ENCODE measurements at regions not wholly inside any gene's neighbourhood (a gene's known extent, or its start where the extent isn't known, plus 50 kb on each side); places are given as distances from the start of the nearest gene placed in this dataset.

GRCh38 chr2:3001615-3002560, 375.7 kb downstream of the EIPR1 start:
- TF ChIP-seq CTCF (conservative IDR thresholded peaks at IDR 0.05): no peak
- TF ChIP-seq EZH2 (IDR thresholded peaks at IDR 0.05; ENCODE audit: low read depth): no peak
- no peaks in the 10 kb centered on the region for H3K9me3 ChIP-seq (ENCODE audit: insufficient read depth, low read depth)
- no peaks in the 10 kb centered on the region; the same call in 1 of the 2 replicates for H3K4me1 ChIP-seq (replicated peaks; ENCODE audit: insufficient read depth)
- H3K27me3 ChIP-seq (ENCODE audit: insufficient read depth, low read depth): peaks cover 73% of the 10 kb centered on the region
- BruUV-seq (replicated peaks): no TSS peak
- no peaks in the 10 kb centered on the region for H3K36me3 ChIP-seq (ENCODE audit: low read depth)
- ChIA-PET POLR2A (ENCODE audit: unreplicated experiment) (no interaction called here), CTCF (no interaction called here)
- no peak overlapping the region for H3K27ac ChIP-seq
- intact Hi-C loops (cut with micrococcal nuclease; ENCODE audit: unreplicated experiment): no loop called here
- no peaks in the 10 kb centered on the region for H4K20me1 ChIP-seq (ENCODE audit: insufficient read depth)
- no peak overlapping the region for H3K4me3 ChIP-seq
- H3K79me2 ChIP-seq (ENCODE audit: low read depth): no peaks in the 10 kb centered on the region
- no peak overlapping the region for H2AFZ ChIP-seq
- H3K9me2 ChIP-seq (ENCODE audit: insufficient read depth): no peaks in the 10 kb centered on the region
- no peaks in the 10 kb centered on the region for H3F3A ChIP-seq (ENCODE audit: insufficient read depth, low read depth)
- DNase-seq: no peak
- no peak overlapping the region for H3K4me2 ChIP-seq

GRCh38 chr2:3000968-3001367, 376.6 kb downstream of the EIPR1 start:
- H3F3A ChIP-seq (ENCODE audit: insufficient read depth, low read depth): no peaks in the 10 kb centered on the region
- H3K36me3 ChIP-seq (ENCODE audit: low read depth): no peaks in the 10 kb centered on the region
- BruUV-seq (replicated peaks): no TSS peak
- intact Hi-C loops (cut with micrococcal nuclease; ENCODE audit: unreplicated experiment): no loop called here
- no peaks in the 10 kb centered on the region; the same call in 1 of the 2 replicates for H3K4me1 ChIP-seq (replicated peaks; ENCODE audit: insufficient read depth)
- no peaks in the 10 kb centered on the region for H3K79me2 ChIP-seq (ENCODE audit: low read depth)
- DNase-seq: no peak
- H3K27me3 ChIP-seq (ENCODE audit: insufficient read depth, low read depth): peaks cover 64% of the 10 kb centered on the region
- H3K9me2 ChIP-seq (ENCODE audit: insufficient read depth): no peaks in the 10 kb centered on the region
- H2AFZ ChIP-seq: no peak overlapping the region
- ChIA-PET POLR2A (ENCODE audit: unreplicated experiment) (no interaction called here), CTCF (no interaction called here)
- H3K4me3 ChIP-seq: no peak overlapping the region
- no peaks in the 10 kb centered on the region for H3K9me3 ChIP-seq (ENCODE audit: insufficient read depth, low read depth)
- no peaks in the 10 kb centered on the region for H4K20me1 ChIP-seq (ENCODE audit: insufficient read depth)
- no peak for TF ChIP-seq CTCF (conservative IDR thresholded peaks at IDR 0.05)
- no peak for TF ChIP-seq EZH2 (IDR thresholded peaks at IDR 0.05; ENCODE audit: low read depth)
- no peak overlapping the region for H3K27ac ChIP-seq
- H3K4me2 ChIP-seq: no peak overlapping the region

- TF ChIP-seq EZH2 (IDR thresholded peaks at IDR 0.05; ENCODE audit: low read depth) (no peak), CTCF (conservative IDR thresholded peaks at IDR 0.05) (no peak)
- Histone ChIP-seq H3K4me1 (replicated peaks; ENCODE audit: insufficient read depth) (no peaks in the 10 kb centered on the region; the same call in 1 of the 2 replicates), H3F3A (ENCODE audit: insufficient read depth, low read depth) (no peaks in the 10 kb centered on the region), H4K20me1 (ENCODE audit: insufficient read depth) (no peaks in the 10 kb centered on the region), H3K4me2 (no peak overlapping the region), H3K9me3 (ENCODE audit: insufficient read depth, low read depth) (no peaks in the 10 kb centered on the region), H3K9me2 (ENCODE audit: insufficient read depth) (no peaks in the 10 kb centered on the region), H3K36me3 (ENCODE audit: low read depth) (no peaks in the 10 kb centered on the region), H3K27me3 (ENCODE audit: insufficient read depth, low read depth) (peaks cover 61% of the 10 kb centered on the region), H3K4me3 (no peak overlapping the region), H2AFZ (no peak overlapping the region), H3K27ac (no peak overlapping the region), H3K79me2 (ENCODE audit: low read depth) (no peaks in the 10 kb centered on the region)
- CTCF ChIA-PET: no interaction called here
- no peak for DNase-seq
- intact Hi-C loops (cut with micrococcal nuclease; ENCODE audit: unreplicated experiment): no loop called here
- POLR2A ChIA-PET (ENCODE audit: unreplicated experiment): no interaction called here
- BruUV-seq (replicated peaks): no TSS peak
Measured at GRCh38 chr2:3000125-3000524, 377.5 kb downstream of the EIPR1 start.

Measured in PC-9 (cell line).